ENCODE measurements at regions not wholly inside any gene's neighbourhood (a gene's known extent, or its start where the extent isn't known, plus 50 kb on each side); places are given as distances from the start of the nearest gene placed in this dataset.

DNA sequence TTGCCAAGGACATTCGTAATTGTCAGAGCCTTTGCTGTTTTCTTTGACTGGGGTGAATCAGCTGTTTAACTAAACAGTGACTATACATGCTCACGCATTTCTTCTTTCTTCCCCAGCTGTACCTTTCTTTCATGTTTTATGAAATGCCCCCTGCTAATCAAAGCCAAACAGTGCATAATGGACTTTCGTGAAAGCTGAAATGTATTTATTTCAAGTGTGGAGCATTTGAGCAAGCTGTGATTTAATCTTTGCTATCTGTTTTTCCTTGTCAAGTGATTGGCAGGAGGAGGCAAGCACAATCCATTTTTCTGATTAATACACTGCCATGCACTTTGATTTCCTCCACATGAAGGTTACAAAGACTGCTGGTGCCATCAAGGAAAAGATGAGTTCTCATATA is 831.7 kb upstream of the SPRY2 start:
- TF ChIP-seq CTCF (IDR thresholded peaks at IDR 0.05; ENCODE audit: poor library complexity) (no peak), EZH2phosphoT487 (IDR thresholded peaks at IDR 0.05; ENCODE audit: low read depth, severe bottlenecking, unreplicated experiment) (no peak), EZH2 (IDR thresholded peaks at IDR 0.05; ENCODE audit: borderline replicate concordance) (no peak)

All from hepatocyte (in vitro differentiated cells).